Lower lobe of right lung (tissue), 2 donors: ENCODE measurements at regions not wholly inside any gene's neighbourhood (a gene's known extent, or its start where the extent isn't known, plus 50 kb on each side); places are given as distances from the start of the nearest gene placed in this dataset.

Source experiments
- ATAC-seq, 2 donors: fragments of 200-7000 bp; cut with Tn5 transposase; one replicate each; pipeline ENCODE4 v1.9.1; 2020 to 2022; ENCODE audit warnings: mild to moderate bottlenecking in 2 of 2, moderate library complexity in 2 of 2
- DNase-seq: peaks from one replicate; pipeline ENCODE4 v3.0.0-alpha.2; 2020
- H3K27ac ChIP-seq: fragments of 200-600 bp; one replicate; pipeline ENCODE4 v1.8.0; 2022
- H3K27me3 ChIP-seq: fragments of 200-600 bp; one replicate; pipeline ENCODE4 v1.8.0; 2022; ENCODE audit warnings: low read depth
- H3K36me3 ChIP-seq: fragments of 200-600 bp; one replicate; pipeline ENCODE4 v1.8.0; 2022; ENCODE audit warnings: mild to moderate bottlenecking
- H3K4me1 ChIP-seq: fragments of 200-600 bp; one replicate; pipeline ENCODE4 v1.8.0; 2022
- H3K4me3 ChIP-seq: fragments of 200-600 bp; one replicate; pipeline ENCODE4 v1.8.0; 2022; ENCODE audit warnings: mild to moderate bottlenecking
- H3K9me3 ChIP-seq: fragments of 200-600 bp; one replicate; pipeline ENCODE4 v1.8.0; 2022
- intact Hi-C: fragments of 100-400 bp; cut with DNase I; formaldehyde crosslinking; loops from one replicate; pipeline ENCODE4 v1.11.0; 2022
- TF ChIP-seq, protein P1 (sequence below): fragments of 200-600 bp; IDR thresholded peaks from one replicate; pipeline ENCODE4 v1.8.0; 2022; ENCODE audit warnings: antibody characterized with exemption, mild to moderate bottlenecking
- donor health status: DM: no; HTN: yes; CAD: no; lungs with severe emphysema.

DNA sequence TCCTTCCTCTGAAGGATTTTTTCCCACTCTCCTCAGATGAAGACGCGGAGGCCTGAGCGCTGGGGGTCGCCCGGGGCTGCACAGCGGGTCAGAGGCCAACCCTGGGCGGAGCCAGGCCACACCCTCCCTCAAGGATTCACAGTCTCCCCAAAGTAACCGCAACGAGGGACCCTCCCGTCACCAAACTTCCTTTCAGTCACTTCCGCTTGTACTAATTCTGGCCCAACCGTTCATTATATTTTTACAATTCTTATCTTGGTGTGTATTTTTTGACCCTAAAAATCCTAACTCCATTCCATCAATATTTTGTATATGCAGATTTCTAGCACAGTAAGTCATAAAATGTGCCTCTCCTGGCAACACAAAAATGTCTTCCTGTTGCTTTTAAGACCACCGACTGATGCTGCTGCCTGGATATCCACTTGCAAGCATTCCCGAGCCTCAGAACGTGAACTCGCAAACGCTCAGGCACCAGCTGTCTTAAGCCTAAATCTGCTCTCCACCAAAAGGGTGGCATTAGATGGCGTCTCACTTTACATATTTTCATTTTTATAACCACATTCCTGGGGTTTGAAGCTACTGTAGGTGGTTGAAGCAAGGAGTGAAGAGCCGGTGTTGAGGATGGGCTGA, 128.0 kb downstream of the DLL1 start:
- TF ChIP-seq, protein P1, sequence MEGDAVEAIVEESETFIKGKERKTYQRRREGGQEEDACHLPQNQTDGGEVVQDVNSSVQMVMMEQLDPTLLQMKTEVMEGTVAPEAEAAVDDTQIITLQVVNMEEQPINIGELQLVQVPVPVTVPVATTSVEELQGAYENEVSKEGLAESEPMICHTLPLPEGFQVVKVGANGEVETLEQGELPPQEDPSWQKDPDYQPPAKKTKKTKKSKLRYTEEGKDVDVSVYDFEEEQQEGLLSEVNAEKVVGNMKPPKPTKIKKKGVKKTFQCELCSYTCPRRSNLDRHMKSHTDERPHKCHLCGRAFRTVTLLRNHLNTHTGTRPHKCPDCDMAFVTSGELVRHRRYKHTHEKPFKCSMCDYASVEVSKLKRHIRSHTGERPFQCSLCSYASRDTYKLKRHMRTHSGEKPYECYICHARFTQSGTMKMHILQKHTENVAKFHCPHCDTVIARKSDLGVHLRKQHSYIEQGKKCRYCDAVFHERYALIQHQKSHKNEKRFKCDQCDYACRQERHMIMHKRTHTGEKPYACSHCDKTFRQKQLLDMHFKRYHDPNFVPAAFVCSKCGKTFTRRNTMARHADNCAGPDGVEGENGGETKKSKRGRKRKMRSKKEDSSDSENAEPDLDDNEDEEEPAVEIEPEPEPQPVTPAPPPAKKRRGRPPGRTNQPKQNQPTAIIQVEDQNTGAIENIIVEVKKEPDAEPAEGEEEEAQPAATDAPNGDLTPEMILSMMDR: no peak
- Histone ChIP-seq H3K36me3 (no peaks in the 10 kb centered on the region), H3K4me3 (no peak overlapping the region), H3K27me3 (peaks cover 4% of the 10 kb centered on the region), H3K9me3 (no peaks in the 10 kb centered on the region), H3K4me1 (no peaks in the 10 kb centered on the region), H3K27ac (no peak overlapping the region)
- ATAC-seq (no peak), DNase-seq (peak; percentile 30)
- intact Hi-C loops: no loop called here

DNA sequence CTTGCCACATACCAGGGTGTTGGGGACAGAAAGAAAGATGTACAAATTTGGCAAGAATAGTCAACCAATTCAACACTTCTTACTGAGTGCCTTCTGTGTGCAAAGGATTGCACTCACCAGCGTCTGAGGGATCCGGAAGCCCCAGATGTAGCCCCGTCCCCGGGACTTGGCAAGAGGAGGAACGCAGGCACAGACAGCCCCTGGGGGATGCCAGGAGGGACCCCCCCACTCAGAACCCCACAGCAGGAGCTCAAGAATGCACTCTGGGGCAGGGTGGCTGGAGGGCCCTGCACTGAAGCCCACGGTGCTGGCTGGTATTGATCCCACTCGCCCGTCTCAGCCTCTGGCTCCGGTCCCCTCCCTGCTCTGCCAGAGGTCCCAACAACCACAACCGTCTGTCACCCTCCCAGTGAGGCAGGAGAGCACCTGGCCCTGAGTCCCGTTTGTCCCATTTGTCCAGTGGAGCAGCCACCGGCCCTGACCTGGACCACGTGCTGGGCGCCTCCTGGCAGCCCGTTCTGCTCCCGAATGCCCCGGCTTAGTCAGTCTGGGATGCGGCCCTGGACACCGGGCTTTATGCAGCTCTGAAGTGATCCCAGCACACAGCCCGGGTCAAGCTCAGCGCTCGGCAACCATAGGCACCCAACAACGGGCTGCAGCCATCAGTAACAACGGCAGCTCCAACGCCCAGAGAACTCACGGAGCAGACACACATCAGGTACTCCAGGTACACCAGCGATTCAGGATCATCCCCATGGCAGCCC, 128.7 kb downstream of the DLL1 start:
- no peaks in the 10 kb centered on the region for H3K36me3 ChIP-seq
- H3K27me3 ChIP-seq: peaks cover 4% of the 10 kb centered on the region
- DNase-seq: peak; percentile 39
- intact Hi-C loops: no loop called here
- no peaks in the 10 kb centered on the region for H3K4me1 ChIP-seq
- no peak overlapping the region for H3K4me3 ChIP-seq
- TF ChIP-seq, protein P1: no peak
- ATAC-seq: no peak
- H3K27ac ChIP-seq: no peak overlapping the region
- H3K9me3 ChIP-seq: no peaks in the 10 kb centered on the region

- ATAC-seq: no peak
- intact Hi-C loops: no loop called here
- TF ChIP-seq, protein P1: no peak
- Histone ChIP-seq H3K27ac (no peak overlapping the region), H3K9me3 (no peaks in the 10 kb centered on the region), H3K4me1 (no peaks in the 10 kb centered on the region), H3K36me3 (no peaks in the 10 kb centered on the region), H3K27me3 (no peaks in the 10 kb centered on the region), H3K4me3 (no peak overlapping the region)
- DNase-seq: no peak
These were observed 130.0 kb downstream of the DLL1 start for GRCh38 chr6:170160628-170161611.

GRCh38 chr6:170160031-170160627, 130.7 kb downstream of the DLL1 start:
- Histone ChIP-seq H3K36me3 (no peaks in the 10 kb centered on the region), H3K27me3 (no peaks in the 10 kb centered on the region), H3K4me3 (no peak overlapping the region), H3K27ac (no peak overlapping the region), H3K4me1 (no peaks in the 10 kb centered on the region), H3K9me3 (no peaks in the 10 kb centered on the region)
- TF ChIP-seq, protein P1: no peak
- ATAC-seq (no peak), DNase-seq (peak; percentile 42)
- intact Hi-C loops: no loop called here
